ENCODE measurements at regions not wholly inside any gene's neighbourhood (a gene's known extent, or its start where the extent isn't known, plus 50 kb on each side); places are given as distances from the start of the nearest gene placed in this dataset.

DNA sequence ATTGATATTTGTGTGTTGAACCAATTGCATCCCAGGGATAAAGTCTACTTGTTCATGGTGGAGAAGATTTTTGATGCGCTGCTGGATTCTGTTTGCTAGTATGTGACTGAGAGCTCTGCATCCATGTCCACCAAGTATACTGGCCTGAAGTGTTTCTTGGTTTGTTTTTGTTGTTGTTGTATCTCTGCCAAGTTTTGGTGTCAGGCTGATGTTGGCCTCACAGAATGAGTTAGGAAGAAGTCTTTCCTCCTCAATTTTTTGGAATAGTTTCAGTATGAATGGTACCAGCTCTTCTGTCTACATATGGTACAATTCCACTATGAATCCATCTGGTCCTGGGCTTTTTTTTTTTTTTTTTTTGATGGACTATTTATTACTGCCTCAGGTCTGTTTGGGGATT is 50.9 kb upstream of the OSTN start:
- TF ChIP-seq, protein P1, sequence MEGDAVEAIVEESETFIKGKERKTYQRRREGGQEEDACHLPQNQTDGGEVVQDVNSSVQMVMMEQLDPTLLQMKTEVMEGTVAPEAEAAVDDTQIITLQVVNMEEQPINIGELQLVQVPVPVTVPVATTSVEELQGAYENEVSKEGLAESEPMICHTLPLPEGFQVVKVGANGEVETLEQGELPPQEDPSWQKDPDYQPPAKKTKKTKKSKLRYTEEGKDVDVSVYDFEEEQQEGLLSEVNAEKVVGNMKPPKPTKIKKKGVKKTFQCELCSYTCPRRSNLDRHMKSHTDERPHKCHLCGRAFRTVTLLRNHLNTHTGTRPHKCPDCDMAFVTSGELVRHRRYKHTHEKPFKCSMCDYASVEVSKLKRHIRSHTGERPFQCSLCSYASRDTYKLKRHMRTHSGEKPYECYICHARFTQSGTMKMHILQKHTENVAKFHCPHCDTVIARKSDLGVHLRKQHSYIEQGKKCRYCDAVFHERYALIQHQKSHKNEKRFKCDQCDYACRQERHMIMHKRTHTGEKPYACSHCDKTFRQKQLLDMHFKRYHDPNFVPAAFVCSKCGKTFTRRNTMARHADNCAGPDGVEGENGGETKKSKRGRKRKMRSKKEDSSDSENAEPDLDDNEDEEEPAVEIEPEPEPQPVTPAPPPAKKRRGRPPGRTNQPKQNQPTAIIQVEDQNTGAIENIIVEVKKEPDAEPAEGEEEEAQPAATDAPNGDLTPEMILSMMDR (IDR thresholded peaks at IDR 0.05; ENCODE audit: low read depth, low read length) = no peak
- DNase-seq (ENCODE audit: low read depth in 2 of 2) = peak; percentile 32 to 56
- no peak overlapping the region for H3K4me3 ChIP-seq (replicated peaks in 1 of 2; ENCODE audit: low read depth in 2 of 2, low read length in 2 of 2)

DNA sequence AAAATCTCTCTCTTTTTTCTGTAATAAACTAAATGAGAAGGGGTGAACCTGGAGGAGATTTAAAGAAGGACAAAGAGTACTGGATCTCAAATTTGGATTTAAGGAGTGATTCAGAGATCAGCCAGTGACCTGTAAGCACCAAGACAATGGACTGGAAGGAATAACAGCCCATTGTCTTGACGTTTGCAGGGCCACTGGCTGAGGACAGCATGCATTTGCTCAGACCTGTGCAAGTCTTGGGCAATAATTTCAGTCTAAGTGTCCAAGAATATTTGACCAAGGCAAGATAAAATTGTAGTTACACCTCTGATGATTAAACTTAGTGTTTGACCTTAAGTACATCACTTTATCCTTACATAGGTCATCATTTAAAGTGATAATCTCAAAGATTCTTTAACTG is 55.8 kb upstream of the OSTN start:
- DNase-seq (ENCODE audit: low read depth in 2 of 2) = peak; percentile 25 to 75
- H3K4me3 ChIP-seq (replicated peaks in 1 of 2; ENCODE audit: low read depth in 2 of 2, low read length in 2 of 2) = no peak overlapping the region
- TF ChIP-seq, protein P1 (IDR thresholded peaks at IDR 0.05; ENCODE audit: low read depth, low read length) = no peak

DNA sequence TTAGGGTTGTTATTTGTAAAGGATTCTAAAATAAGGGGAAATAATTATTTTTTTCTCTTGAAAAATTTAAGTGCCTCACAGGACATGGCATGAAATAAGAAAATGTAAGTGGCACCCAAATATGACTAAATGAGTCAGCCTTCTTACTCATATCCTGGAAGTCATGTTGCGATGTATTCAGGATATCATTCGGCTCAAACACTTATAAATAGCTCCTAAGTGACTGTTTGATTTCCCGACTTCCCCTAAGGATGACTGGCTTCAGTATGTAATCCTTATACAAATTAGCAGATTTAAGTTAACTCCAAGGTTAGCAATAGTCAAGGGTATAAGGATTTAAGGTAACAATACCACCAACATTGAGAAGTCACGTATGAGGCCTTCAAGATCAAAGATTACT is 57.3 kb upstream of the OSTN start:
- TF ChIP-seq, protein P1 (IDR thresholded peaks at IDR 0.05; ENCODE audit: low read depth, low read length) = no peak
- DNase-seq (ENCODE audit: low read depth in 2 of 2) = peak; percentile 80 to 96
- H3K4me3 ChIP-seq (replicated peaks in 1 of 2; ENCODE audit: low read depth in 2 of 2, low read length in 2 of 2) = no peak overlapping the region

DNA sequence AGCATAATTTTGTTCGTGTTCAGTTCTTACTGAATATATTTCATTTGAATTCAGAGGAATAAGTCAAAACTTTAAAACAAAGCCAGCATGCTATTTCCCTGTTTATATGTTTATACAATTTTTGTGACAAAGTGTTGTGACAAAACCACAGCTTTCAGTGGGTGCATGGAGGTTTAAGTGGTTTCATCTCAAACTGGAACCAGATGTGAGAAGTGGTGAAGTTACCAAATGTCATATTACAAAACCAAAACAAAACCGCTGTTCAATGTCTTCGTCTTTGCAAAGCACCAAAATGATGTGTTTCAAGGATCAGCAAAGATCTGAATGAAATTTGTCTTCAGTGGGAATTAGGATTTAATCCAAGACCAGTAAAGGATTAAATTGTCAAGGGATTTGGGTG is 59.3 kb upstream of the OSTN start:
- TF ChIP-seq, protein P1 (IDR thresholded peaks at IDR 0.05; ENCODE audit: low read depth, low read length) = no peak
- H3K4me3 ChIP-seq (replicated peaks in 1 of 2; ENCODE audit: low read depth in 2 of 2, low read length in 2 of 2) = no peak overlapping the region
- DNase-seq (ENCODE audit: low read depth in 2 of 2) = no peak

DNA sequence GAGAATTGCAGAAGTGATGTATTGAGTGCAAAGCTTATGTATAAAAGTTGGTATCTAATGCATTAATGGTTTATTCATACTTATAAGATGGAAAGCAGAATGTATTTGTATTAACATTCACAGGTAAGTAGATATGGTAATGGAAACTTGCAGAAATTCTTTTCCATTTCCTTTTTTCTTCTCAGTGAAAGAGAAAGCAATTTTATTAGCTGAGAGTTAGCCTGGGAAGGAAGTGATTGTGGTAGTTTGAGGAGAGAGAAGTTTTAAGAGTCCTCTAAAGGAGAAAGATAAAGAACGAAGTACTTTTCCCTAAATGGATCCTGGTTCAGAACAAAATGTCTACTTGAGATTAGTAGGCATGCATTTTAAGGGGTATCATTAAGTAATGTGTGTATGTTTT is 60.1 kb upstream of the OSTN start:
- no peak for DNase-seq (ENCODE audit: low read depth in 2 of 2)
- TF ChIP-seq, protein P1 (IDR thresholded peaks at IDR 0.05; ENCODE audit: low read depth, low read length) = no peak
- H3K4me3 ChIP-seq (replicated peaks in 1 of 2; ENCODE audit: low read depth in 2 of 2, low read length in 2 of 2) = no peak overlapping the region

DNA sequence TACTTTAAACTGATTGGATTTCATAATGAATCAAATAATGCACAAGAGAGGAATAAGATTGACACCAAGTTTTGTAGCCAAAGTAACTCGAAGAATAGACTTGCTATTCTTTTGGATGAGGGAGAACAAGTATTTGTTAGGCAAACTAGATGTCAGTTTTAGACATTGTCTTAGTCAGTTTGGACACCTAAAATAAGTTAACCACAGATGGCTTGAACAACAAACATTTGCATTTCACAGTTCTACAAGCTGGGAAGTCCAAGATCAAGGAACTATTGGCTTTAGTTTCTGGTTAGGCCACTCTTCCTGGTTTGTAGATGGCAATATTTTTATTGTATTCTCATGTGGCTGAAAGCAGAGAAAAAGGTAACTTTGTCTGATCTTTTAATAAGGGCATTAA is 61.3 kb upstream of the OSTN start:
- H3K4me3 ChIP-seq (replicated peaks in 1 of 2; ENCODE audit: low read depth in 2 of 2, low read length in 2 of 2) = no peak overlapping the region
- DNase-seq (ENCODE audit: low read depth in 2 of 2) = no peak
- TF ChIP-seq, protein P1 (IDR thresholded peaks at IDR 0.05; ENCODE audit: low read depth, low read length) = no peak

DNA sequence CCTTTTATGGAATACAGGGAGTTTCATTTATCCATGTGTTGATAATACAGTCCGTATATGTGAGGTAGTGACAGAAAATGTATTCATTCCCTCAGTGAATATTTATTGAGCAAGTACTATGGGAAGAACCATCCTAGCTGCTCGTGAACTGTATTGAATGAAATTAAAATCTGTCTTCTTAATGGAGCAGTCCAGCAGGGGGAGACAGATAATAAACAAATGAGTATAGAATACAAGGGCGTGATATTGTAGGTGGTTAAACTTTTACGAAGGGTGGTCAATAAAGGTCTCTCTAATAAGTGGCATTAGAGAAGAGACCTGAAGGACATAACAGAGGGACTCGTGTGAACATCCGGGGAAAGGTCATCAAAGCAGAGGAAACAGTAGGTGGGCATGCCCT is 62.7 kb upstream of the OSTN start:
- no peak overlapping the region for H3K4me3 ChIP-seq (replicated peaks in 1 of 2; ENCODE audit: low read depth in 2 of 2, low read length in 2 of 2)
- peak; percentile 48 to 71 for DNase-seq (ENCODE audit: low read depth in 2 of 2)
- TF ChIP-seq, protein P1 (IDR thresholded peaks at IDR 0.05; ENCODE audit: low read depth, low read length) = peak; percentile 49
